GM21786 (cell line): ENCODE measurements at regions not wholly inside any gene's neighbourhood (a gene's known extent, or its start where the extent isn't known, plus 50 kb on each side); places are given as distances from the start of the nearest gene placed in this dataset.

Experiments
- ATAC-seq: cut with Tn5 transposase; IDR thresholded peaks from one replicate; pipeline ENCODE4 v1.9.1; 2021; ENCODE audit not compliant: unreplicated experiment

- peak; percentile 32 for ATAC-seq
Measured at GRCh38 chr3:56902468-56903160, 100.9 kb upstream of the ARHGEF3 start.

- no peak for ATAC-seq
Measured at GRCh38 chr3:56900801-56901200, 99.1 kb upstream of the ARHGEF3 start.

GRCh38 chr3:56899851-56900250 lies 98.1 kb upstream of the ARHGEF3 start:
- ATAC-seq: no peak

GRCh38 chr3:56899078-56899477 lies 97.3 kb upstream of the ARHGEF3 start:
- no peak for ATAC-seq

GRCh38 chr3:56896357-56896756 lies 94.6 kb upstream of the ARHGEF3 start:
- ATAC-seq: no peak

GRCh38 chr3:56894881-56895431 lies 93.2 kb upstream of the ARHGEF3 start:
- peak; percentile 80 for ATAC-seq

- ATAC-seq: no peak
Measured at GRCh38 chr3:56890448-56891091, 88.8 kb upstream of the ARHGEF3 start.

- ATAC-seq: no peak
Measured at GRCh38 chr3:56889131-56889530, 87.4 kb upstream of the ARHGEF3 start.

- ATAC-seq: no peak
Measured at GRCh38 chr3:56887402-56888025, 85.8 kb upstream of the ARHGEF3 start.

GRCh38 chr3:56886314-56886713 lies 84.6 kb upstream of the ARHGEF3 start:
- no peak for ATAC-seq

- no peak for ATAC-seq
Measured at GRCh38 chr3:56885879-56886278, 84.1 kb upstream of the ARHGEF3 start.

- no peak for ATAC-seq
Measured at GRCh38 chr3:56885453-56885852, 83.7 kb upstream of the ARHGEF3 start.

- ATAC-seq: no peak
Measured at GRCh38 chr3:56884387-56884786, 82.6 kb upstream of the ARHGEF3 start.

- no peak for ATAC-seq
Measured at GRCh38 chr3:56883828-56884227, 82.1 kb upstream of the ARHGEF3 start.

GRCh38 chr3:56882896-56883295 lies 81.1 kb upstream of the ARHGEF3 start:
- no peak for ATAC-seq

- ATAC-seq: no peak
Measured at GRCh38 chr3:56881841-56882240, 80.1 kb upstream of the ARHGEF3 start.

GRCh38 chr3:56880720-56881575 lies 79.2 kb upstream of the ARHGEF3 start:
- ATAC-seq: no peak

- ATAC-seq: no peak
Measured at GRCh38 chr3:56879436-56880215, 77.9 kb upstream of the ARHGEF3 start.

- no peak for ATAC-seq
Measured at GRCh38 chr3:56878074-56878473, 76.3 kb upstream of the ARHGEF3 start.

GRCh38 chr3:56876916-56877315 lies 75.2 kb upstream of the ARHGEF3 start:
- ATAC-seq: no peak
